ENCODE measurements at regions not wholly inside any gene's neighbourhood (a gene's known extent, or its start where the extent isn't known, plus 50 kb on each side); places are given as distances from the start of the nearest gene placed in this dataset.

DNA sequence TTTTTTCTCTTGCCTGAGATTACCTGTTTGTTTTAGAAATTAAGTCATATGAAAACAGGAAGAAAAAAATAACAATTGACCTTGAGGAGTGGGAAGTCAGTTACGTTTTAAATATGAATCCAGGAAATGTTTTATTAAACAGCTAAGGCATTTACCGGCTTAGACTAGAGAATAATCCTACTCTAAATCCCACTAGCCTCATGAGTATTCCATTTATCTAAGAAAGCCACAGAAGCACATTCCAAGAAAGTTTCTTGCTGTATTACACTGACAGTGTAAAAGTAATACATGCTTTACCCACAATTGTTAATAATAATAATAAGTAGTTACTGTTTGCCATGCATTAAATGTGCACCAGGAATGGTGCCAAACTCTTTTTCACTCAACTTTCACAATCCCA lies 90.9 kb downstream of the BMP4 start:
- H3K36me3 ChIP-seq = no peaks in the 10 kb centered on the region
- no peak for ATAC-seq (ENCODE audit: insufficient number of reproducible peaks, low FRiP score, low read depth)
- H3K27me3 ChIP-seq (replicated peaks; ENCODE audit: insufficient read depth) = no peaks in the 10 kb centered on the region
- no peak for DNase-seq (ENCODE audit: low spot score)
- H3K4me3 ChIP-seq = no peak overlapping the region
- no peaks in the 10 kb centered on the region for H3K9me3 ChIP-seq
- TF ChIP-seq, protein P1, sequence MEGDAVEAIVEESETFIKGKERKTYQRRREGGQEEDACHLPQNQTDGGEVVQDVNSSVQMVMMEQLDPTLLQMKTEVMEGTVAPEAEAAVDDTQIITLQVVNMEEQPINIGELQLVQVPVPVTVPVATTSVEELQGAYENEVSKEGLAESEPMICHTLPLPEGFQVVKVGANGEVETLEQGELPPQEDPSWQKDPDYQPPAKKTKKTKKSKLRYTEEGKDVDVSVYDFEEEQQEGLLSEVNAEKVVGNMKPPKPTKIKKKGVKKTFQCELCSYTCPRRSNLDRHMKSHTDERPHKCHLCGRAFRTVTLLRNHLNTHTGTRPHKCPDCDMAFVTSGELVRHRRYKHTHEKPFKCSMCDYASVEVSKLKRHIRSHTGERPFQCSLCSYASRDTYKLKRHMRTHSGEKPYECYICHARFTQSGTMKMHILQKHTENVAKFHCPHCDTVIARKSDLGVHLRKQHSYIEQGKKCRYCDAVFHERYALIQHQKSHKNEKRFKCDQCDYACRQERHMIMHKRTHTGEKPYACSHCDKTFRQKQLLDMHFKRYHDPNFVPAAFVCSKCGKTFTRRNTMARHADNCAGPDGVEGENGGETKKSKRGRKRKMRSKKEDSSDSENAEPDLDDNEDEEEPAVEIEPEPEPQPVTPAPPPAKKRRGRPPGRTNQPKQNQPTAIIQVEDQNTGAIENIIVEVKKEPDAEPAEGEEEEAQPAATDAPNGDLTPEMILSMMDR (IDR thresholded peaks at IDR 0.05) = no peak
- H3K27ac ChIP-seq = no peak overlapping the region
- no peaks in the 10 kb centered on the region for H3K4me1 ChIP-seq (ENCODE audit: control insufficient read depth in 1 of 2, low read depth in 2 of 2)

DNA sequence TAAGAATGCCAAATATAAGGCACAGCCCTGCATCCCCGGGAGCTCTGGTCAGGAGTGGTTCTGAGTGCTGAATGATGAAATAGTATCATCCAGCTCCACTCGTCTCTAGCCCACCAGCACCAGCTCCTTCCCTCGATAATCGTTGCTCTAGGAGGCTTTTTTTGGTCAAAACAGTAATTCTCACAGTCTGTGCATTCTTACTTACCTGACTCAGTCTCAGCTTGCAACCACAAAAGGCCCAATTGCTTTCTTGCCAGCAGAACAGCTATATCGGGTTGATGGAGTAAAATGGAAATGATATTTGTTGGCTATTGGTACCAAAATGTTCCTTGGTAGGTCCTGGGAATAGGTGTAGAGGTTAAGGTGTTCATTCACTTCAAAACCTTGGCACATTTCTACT lies 94.8 kb downstream of the BMP4 start:
- Histone ChIP-seq H3K9me3 (no peaks in the 10 kb centered on the region), H3K27ac (no peak overlapping the region), H3K36me3 (no peaks in the 10 kb centered on the region), H3K4me3 (no peak overlapping the region), H3K4me1 (ENCODE audit: control insufficient read depth in 1 of 2, low read depth in 2 of 2) (no peaks in the 10 kb centered on the region), H3K27me3 (replicated peaks; ENCODE audit: insufficient read depth) (no peaks in the 10 kb centered on the region)
- no peak for DNase-seq (ENCODE audit: low spot score)
- ATAC-seq (ENCODE audit: insufficient number of reproducible peaks, low FRiP score, low read depth) = no peak
- TF ChIP-seq, protein P1 (IDR thresholded peaks at IDR 0.05) = no peak

DNA sequence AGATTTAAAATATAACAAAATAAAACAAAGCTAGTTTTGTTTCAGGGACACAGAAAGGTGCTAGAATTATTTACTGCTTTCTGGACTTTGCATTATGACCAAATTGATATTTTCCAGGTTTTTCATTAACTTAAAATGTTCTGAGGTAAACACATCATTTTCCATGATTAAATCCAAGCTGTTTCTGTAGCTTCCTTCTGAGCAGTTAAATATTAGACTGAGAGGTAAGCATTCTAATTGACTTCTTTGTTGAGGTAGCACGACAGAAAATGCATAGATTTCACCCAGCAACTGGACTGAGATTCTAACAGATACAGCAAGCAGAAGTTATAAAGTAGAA lies 98.3 kb downstream of the BMP4 start:
- TF ChIP-seq, protein P1 (IDR thresholded peaks at IDR 0.05) = no peak
- DNase-seq (ENCODE audit: low spot score) (no peak), ATAC-seq (ENCODE audit: insufficient number of reproducible peaks, low FRiP score, low read depth) (no peak)
- Histone ChIP-seq H3K27ac (no peak overlapping the region), H3K27me3 (replicated peaks; ENCODE audit: insufficient read depth) (no peaks in the 10 kb centered on the region), H3K36me3 (no peaks in the 10 kb centered on the region), H3K4me1 (ENCODE audit: control insufficient read depth in 1 of 2, low read depth in 2 of 2) (no peaks in the 10 kb centered on the region), H3K9me3 (no peaks in the 10 kb centered on the region), H3K4me3 (no peak overlapping the region)

DNA sequence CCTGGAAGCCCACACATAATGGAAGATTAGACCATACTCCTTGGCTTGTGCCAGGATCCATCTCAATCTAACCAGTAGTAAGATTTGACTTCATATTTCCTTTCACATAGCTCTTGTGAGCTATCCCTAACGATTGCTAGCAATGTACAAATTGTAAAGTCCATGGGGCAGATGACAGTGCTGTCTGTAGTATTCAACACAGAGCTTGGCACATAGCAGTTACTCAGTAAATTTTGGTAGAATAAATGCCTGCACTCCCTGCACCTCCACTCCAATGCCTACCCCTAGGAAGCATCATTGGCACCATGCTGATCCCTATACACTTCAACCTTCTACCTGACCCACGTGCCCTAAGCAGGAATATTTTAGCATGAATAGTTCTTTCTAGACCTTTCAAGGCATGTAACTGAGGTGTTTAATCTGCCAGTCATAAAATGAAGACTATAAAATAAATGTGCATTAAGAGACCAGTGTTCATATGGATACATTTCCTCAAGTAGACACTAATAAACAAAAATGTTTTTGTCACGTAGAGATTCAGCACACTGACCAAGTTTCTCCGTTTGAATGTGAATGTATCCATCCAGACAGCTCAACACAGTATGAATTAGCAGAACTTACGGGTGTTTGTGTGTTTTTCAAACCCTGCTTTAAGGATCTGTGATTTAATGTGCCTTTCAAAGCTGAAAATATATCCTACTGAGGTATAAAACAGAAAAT lies 98.8 kb downstream of the BMP4 start:
- H3K4me1 ChIP-seq (ENCODE audit: control insufficient read depth in 1 of 2, low read depth in 2 of 2) = no peaks in the 10 kb centered on the region
- no peak for ATAC-seq (ENCODE audit: insufficient number of reproducible peaks, low FRiP score, low read depth)
- H3K36me3 ChIP-seq = no peaks in the 10 kb centered on the region
- no peaks in the 10 kb centered on the region for H3K9me3 ChIP-seq
- H3K4me3 ChIP-seq = no peak overlapping the region
- no peak overlapping the region for H3K27ac ChIP-seq
- TF ChIP-seq, protein P1 (IDR thresholded peaks at IDR 0.05) = no peak
- no peak for DNase-seq (ENCODE audit: low spot score)
- no peaks in the 10 kb centered on the region for H3K27me3 ChIP-seq (replicated peaks; ENCODE audit: insufficient read depth)

DNA sequence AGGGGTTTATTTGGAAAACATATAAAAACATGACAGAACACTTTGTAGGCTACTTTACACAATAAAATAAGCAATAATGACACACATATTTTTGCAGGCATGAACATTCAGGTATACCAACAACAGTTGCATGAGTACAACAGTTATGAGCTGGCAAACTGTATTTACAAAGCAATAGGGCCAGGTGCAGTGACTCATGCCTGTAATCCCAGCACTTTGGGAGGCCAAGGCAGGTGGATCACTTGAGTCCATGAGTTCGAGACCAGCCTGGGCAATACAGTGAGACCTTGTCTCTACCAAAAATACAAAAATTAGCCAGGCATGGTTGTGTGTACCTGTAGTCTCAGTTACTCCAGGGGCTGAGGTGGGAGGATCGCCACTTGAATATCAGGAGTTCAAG lies 101.1 kb downstream of the BMP4 start:
- no peak for ATAC-seq (ENCODE audit: insufficient number of reproducible peaks, low FRiP score, low read depth)
- Histone ChIP-seq H3K9me3 (no peaks in the 10 kb centered on the region), H3K4me3 (no peak overlapping the region), H3K36me3 (no peaks in the 10 kb centered on the region), H3K4me1 (ENCODE audit: control insufficient read depth in 1 of 2, low read depth in 2 of 2) (peaks cover 4 to 6% of the 10 kb centered on the region in 2 donors), H3K27ac (no peak overlapping the region), H3K27me3 (replicated peaks; ENCODE audit: insufficient read depth) (no peaks in the 10 kb centered on the region)
- DNase-seq (ENCODE audit: low spot score) = no peak
- TF ChIP-seq, protein P1 (IDR thresholded peaks at IDR 0.05) = no peak
